ENCODE measurements at regions not wholly inside any gene's neighbourhood (a gene's known extent, or its start where the extent isn't known, plus 50 kb on each side); places are given as distances from the start of the nearest gene placed in this dataset.

- Histone ChIP-seq H3K27me3 (ENCODE audit: insufficient read depth, poor library complexity, severe bottlenecking) (no peaks in the 10 kb centered on the region), H3K4me3 (replicated peaks; ENCODE audit: insufficient read depth, low read length) (no peak overlapping the region), H3K27ac (replicated peaks) (no peak overlapping the region)
- DNase-seq (ENCODE audit: low read depth in 1 of 2, low spot score in 1 of 2), result no peak
- TF ChIP-seq CTCF (IDR thresholded peaks at IDR 0.05; ENCODE audit: insufficient read depth, low read length) (no peak), POLR2AphosphoS5 (IDR thresholded peaks at IDR 0.05; ENCODE audit: low read depth) (no peak), SPI1 (IDR thresholded peaks at IDR 0.05; ENCODE audit: borderline replicate concordance, low read depth) (no peak), GABPA (IDR thresholded peaks at IDR 0.05; ENCODE audit: low read depth) (no peak)
- TF ChIP-seq, protein P1, sequence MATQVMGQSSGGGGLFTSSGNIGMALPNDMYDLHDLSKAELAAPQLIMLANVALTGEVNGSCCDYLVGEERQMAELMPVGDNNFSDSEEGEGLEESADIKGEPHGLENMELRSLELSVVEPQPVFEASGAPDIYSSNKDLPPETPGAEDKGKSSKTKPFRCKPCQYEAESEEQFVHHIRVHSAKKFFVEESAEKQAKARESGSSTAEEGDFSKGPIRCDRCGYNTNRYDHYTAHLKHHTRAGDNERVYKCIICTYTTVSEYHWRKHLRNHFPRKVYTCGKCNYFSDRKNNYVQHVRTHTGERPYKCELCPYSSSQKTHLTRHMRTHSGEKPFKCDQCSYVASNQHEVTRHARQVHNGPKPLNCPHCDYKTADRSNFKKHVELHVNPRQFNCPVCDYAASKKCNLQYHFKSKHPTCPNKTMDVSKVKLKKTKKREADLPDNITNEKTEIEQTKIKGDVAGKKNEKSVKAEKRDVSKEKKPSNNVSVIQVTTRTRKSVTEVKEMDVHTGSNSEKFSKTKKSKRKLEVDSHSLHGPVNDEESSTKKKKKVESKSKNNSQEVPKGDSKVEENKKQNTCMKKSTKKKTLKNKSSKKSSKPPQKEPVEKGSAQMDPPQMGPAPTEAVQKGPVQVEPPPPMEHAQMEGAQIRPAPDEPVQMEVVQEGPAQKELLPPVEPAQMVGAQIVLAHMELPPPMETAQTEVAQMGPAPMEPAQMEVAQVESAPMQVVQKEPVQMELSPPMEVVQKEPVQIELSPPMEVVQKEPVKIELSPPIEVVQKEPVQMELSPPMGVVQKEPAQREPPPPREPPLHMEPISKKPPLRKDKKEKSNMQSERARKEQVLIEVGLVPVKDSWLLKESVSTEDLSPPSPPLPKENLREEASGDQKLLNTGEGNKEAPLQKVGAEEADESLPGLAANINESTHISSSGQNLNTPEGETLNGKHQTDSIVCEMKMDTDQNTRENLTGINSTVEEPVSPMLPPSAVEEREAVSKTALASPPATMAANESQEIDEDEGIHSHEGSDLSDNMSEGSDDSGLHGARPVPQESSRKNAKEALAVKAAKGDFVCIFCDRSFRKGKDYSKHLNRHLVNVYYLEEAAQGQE (IDR thresholded peaks at IDR 0.05; ENCODE audit: insufficient replicate concordance, low read depth), result no peak
Measured at GRCh38 chr7:115728518-115728917, 302.0 kb downstream of the TFEC start.

- Histone ChIP-seq H3K27ac (replicated peaks) (no peak overlapping the region), H3K27me3 (ENCODE audit: insufficient read depth, poor library complexity, severe bottlenecking) (no peaks in the 10 kb centered on the region), H3K4me3 (replicated peaks; ENCODE audit: insufficient read depth, low read length) (no peak overlapping the region)
- no peak for TF ChIP-seq GABPA (IDR thresholded peaks at IDR 0.05; ENCODE audit: low read depth)
- TF ChIP-seq SPI1 (IDR thresholded peaks at IDR 0.05; ENCODE audit: borderline replicate concordance, low read depth), result no peak
- no peak for TF ChIP-seq CTCF (IDR thresholded peaks at IDR 0.05; ENCODE audit: insufficient read depth, low read length)
- TF ChIP-seq, protein P1 (IDR thresholded peaks at IDR 0.05; ENCODE audit: insufficient replicate concordance, low read depth), result no peak
- no peak for TF ChIP-seq POLR2AphosphoS5 (IDR thresholded peaks at IDR 0.05; ENCODE audit: low read depth)
- no peak for DNase-seq (ENCODE audit: low read depth in 1 of 2, low spot score in 1 of 2)
Measured at GRCh38 chr7:115724400-115725056, 306.0 kb downstream of the TFEC start.

- no peak overlapping the region for H3K4me3 ChIP-seq (replicated peaks; ENCODE audit: insufficient read depth, low read length)
- no peak overlapping the region for H3K27ac ChIP-seq (replicated peaks)
- no peak for DNase-seq (ENCODE audit: low read depth in 1 of 2, low spot score in 1 of 2)
- TF ChIP-seq GABPA (IDR thresholded peaks at IDR 0.05; ENCODE audit: low read depth), result no peak
- no peak for TF ChIP-seq CTCF (IDR thresholded peaks at IDR 0.05; ENCODE audit: insufficient read depth, low read length)
- TF ChIP-seq, protein P1 (IDR thresholded peaks at IDR 0.05; ENCODE audit: insufficient replicate concordance, low read depth), result no peak
- TF ChIP-seq POLR2AphosphoS5 (IDR thresholded peaks at IDR 0.05; ENCODE audit: low read depth), result no peak
- TF ChIP-seq SPI1 (IDR thresholded peaks at IDR 0.05; ENCODE audit: borderline replicate concordance, low read depth), result no peak
- H3K27me3 ChIP-seq (ENCODE audit: insufficient read depth, poor library complexity, severe bottlenecking), result no peaks in the 10 kb centered on the region
Measured at GRCh38 chr7:115722302-115722977, 308.1 kb downstream of the TFEC start.

Measured in HL-60 (cell line).